ENCODE measurements at regions not wholly inside any gene's neighbourhood (a gene's known extent, or its start where the extent isn't known, plus 50 kb on each side); places are given as distances from the start of the nearest gene placed in this dataset.

DNA sequence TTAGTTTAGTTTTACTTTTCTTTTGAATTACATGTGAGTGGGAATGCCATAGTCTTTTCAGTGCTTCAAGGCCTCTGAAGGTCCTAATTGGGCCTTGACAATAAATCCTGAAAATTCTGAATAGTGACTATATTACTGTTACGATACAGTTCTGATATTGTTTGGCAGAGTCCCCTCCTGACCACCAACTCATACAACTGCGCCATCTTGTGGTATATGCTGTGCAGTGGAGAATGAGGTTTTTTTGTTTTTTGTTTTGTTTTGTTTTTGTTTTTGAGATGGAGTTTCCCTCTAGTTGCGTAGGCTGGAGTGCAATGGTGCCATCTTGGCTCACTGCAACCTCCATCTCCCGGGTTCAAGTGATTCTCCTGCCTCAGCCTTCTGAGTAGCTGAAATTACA is 56.6 kb upstream of the CHRDL1 start:
- peak; percentile 33 for DNase-seq (ENCODE audit: low spot score)

DNA sequence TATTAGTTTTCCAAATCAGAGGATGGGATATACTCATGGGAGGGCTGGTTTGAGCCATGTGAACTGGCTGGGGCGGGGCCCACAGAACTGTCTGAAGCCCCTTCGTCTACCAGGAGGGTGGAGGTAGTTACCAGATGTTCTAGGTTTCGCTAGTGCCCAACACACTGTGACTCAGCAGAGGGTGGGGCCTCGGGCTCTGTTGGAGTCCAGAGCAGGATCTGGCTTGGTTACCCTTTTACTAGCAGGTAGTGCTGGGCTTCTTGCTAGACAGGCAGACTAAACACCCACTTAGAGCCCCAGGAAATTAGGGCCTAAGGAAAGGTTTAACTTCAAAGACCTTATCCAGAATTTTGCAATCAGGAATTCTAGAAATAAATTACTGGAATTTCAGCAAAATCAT is 56.2 kb upstream of the CHRDL1 start:
- DNase-seq (ENCODE audit: low spot score) = peak; percentile 18

DNA sequence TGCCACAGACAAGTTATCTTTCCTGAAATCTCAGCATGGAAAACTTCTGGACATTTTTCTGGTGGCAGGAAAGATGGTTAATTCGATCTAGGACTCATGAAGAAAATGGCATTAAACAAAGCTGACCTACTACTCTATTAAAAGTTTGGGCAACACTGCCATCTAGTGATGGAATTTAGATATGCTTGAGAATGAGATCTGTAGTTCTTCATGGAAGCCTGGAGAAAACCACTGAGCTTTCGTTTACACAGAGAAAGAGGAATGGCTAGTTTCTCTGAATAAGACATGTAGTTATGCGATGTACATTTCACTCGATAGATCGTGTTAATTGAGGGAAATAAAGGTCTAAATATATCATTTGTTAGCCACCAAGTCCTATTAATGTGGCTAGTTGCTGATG is 51.7 kb upstream of the CHRDL1 start:
- DNase-seq (ENCODE audit: low spot score) = peak; percentile 68

DNA sequence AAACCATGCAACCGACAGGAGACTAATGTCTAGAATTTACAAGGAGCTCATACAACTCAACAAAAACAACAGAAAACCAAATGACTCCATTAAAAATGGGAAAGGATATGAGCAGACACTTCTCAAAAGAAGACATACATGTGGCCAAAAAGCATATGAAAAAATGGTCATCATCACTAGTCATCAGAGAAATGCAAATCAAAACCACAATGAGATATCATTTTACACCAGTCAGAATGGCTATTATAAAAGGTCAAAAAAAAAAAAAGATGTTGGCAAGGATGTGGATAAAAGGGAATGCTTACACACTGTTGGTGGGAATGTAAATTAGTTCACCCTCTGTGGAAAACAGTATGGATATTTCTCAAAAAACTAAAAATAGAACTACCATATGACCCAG is 50.5 kb upstream of the CHRDL1 start:
- DNase-seq (ENCODE audit: low spot score) = no peak

All from AG08395 (cell line).